Activated naive CD4-positive, alpha-beta T cell treated with anti-CD3 and anti-CD28 coated beads for 36 hours (primary cell): ENCODE measurements at regions not wholly inside any gene's neighbourhood (a gene's known extent, or its start where the extent isn't known, plus 50 kb on each side); places are given as distances from the start of the nearest gene placed in this dataset.
"Not testable (repeated sequence)": the region's sequence is repeated elsewhere in the genome, so short reads cannot be mapped to it uniquely, and the experiment has no call there.

ENCODE experiments used
- CTCF ChIA-PET: fragments of 350-600 bp; sonication (Branson Sonifier 250); formaldehyde crosslinking; loops from one replicate; lab custom pipeline; 2021; ENCODE audit warnings: antibody characterized with exemption; lab: Charles Lee
- DNase-seq: peaks from one replicate; pipeline ENCODE4 v3.0.0-alpha.2; 2020
- H3K27ac Mint-ChIP-seq: one replicate; pipeline ENCODE4 v1.8.0; 2021; ENCODE audit warnings: mild to moderate bottlenecking, mixed read lengths
- H3K27me3 Mint-ChIP-seq: one replicate; pipeline ENCODE4 v1.8.0; 2021; ENCODE audit warnings: low read depth, mixed read lengths
- H3K36me3 Mint-ChIP-seq: one replicate; pipeline ENCODE4 v1.8.0; 2021; ENCODE audit warnings: low read depth, mixed read lengths
- H3K4me1 Mint-ChIP-seq: one replicate; pipeline ENCODE4 v1.8.0; 2021; ENCODE audit warnings: low read depth, mixed read lengths
- H3K4me3 Mint-ChIP-seq: one replicate; pipeline ENCODE4 v1.8.0; 2021; ENCODE audit warnings: mild to moderate bottlenecking, moderate library complexity, mixed read lengths
- H3K9me3 Mint-ChIP-seq: one replicate; pipeline ENCODE4 v1.8.0; 2021; ENCODE audit warnings: mixed read lengths
- intact Hi-C: fragments of 100-400 bp; cut with micrococcal nuclease; formaldehyde crosslinking; loops from one replicate; pipeline ENCODE4 v1.15.1; 2023

GRCh38 chr5:27906931-27907601 lies 868.7 kb upstream of the CDH9 start:
- DNase-seq, result no peak
- H3K27ac Mint-ChIP-seq, result no peak overlapping the region
- intact Hi-C loops, result no loop called here
- no peaks in the 10 kb centered on the region for H3K36me3 Mint-ChIP-seq
- H3K4me1 Mint-ChIP-seq, result no peaks in the 10 kb centered on the region
- peaks cover 6% of the 10 kb centered on the region for H3K9me3 Mint-ChIP-seq
- no peaks in the 10 kb centered on the region for H3K27me3 Mint-ChIP-seq
- CTCF ChIA-PET, result no interaction called here
- H3K4me3 Mint-ChIP-seq, result no peak overlapping the region

- CTCF ChIA-PET, result no interaction called here
- Mint-ChIP-seq H3K4me3 (no peak overlapping the region), H3K36me3 (no peaks in the 10 kb centered on the region), H3K4me1 (no peaks in the 10 kb centered on the region), H3K27ac (no peak overlapping the region), H3K27me3 (no peaks in the 10 kb centered on the region), H3K9me3 (peaks cover 8% of the 10 kb centered on the region)
- intact Hi-C loops, result no loop called here
- no peak for DNase-seq
These were observed 868.1 kb upstream of the CDH9 start for GRCh38 chr5:27906481-27906880.

GRCh38 chr5:27900761-27901160 lies 862.4 kb upstream of the CDH9 start:
- intact Hi-C loops, result no loop called here
- CTCF ChIA-PET, result no interaction called here
- Mint-ChIP-seq H3K27ac (no peak overlapping the region), H3K4me3 (no peak overlapping the region), H3K9me3 (peaks cover 11% of the 10 kb centered on the region), H3K4me1 (no peaks in the 10 kb centered on the region), H3K27me3 (no peaks in the 10 kb centered on the region), H3K36me3 (no peaks in the 10 kb centered on the region)
- no peak for DNase-seq

- Mint-ChIP-seq H3K36me3 (no peaks in the 10 kb centered on the region), H3K4me3 (no peak overlapping the region), H3K27me3 (no peaks in the 10 kb centered on the region), H3K9me3 (peaks cover 22% of the 10 kb centered on the region), H3K27ac (no peak overlapping the region), H3K4me1 (no peaks in the 10 kb centered on the region)
- intact Hi-C loops, result no loop called here
- DNase-seq, result no peak
- CTCF ChIA-PET, result no interaction called here
These were observed 837.7 kb upstream of the CDH9 start for GRCh38 chr5:27876071-27876470.

GRCh38 chr5:27875148-27875547 lies 836.8 kb upstream of the CDH9 start:
- H3K27ac Mint-ChIP-seq, result no peak overlapping the region
- H3K4me3 Mint-ChIP-seq, result no peak overlapping the region
- no peaks in the 10 kb centered on the region for H3K27me3 Mint-ChIP-seq
- intact Hi-C loops, result no loop called here
- H3K9me3 Mint-ChIP-seq, result peaks cover 24% of the 10 kb centered on the region
- H3K4me1 Mint-ChIP-seq, result no peaks in the 10 kb centered on the region
- CTCF ChIA-PET, result no interaction called here
- no peak for DNase-seq
- H3K36me3 Mint-ChIP-seq, result no peaks in the 10 kb centered on the region

GRCh38 chr5:27868292-27868691 lies 829.9 kb upstream of the CDH9 start:
- peaks cover 21% of the 10 kb centered on the region for H3K9me3 Mint-ChIP-seq
- H3K27ac Mint-ChIP-seq, result no peak overlapping the region
- H3K27me3 Mint-ChIP-seq, result no peaks in the 10 kb centered on the region
- DNase-seq, result no peak
- H3K4me3 Mint-ChIP-seq, result no peak overlapping the region
- H3K36me3 Mint-ChIP-seq, result no peaks in the 10 kb centered on the region
- intact Hi-C loops, result no loop called here
- no peaks in the 10 kb centered on the region for H3K4me1 Mint-ChIP-seq
- CTCF ChIA-PET, result no interaction called here

GRCh38 chr5:27855491-27855890 lies 817.1 kb upstream of the CDH9 start:
- H3K4me1 Mint-ChIP-seq, result no peaks in the 10 kb centered on the region
- CTCF ChIA-PET, result no interaction called here

GRCh38 chr5:27854243-27854852 lies 816.0 kb upstream of the CDH9 start:
- DNase-seq, result no peak
- no peak overlapping the region for H3K27ac Mint-ChIP-seq
- H3K4me3 Mint-ChIP-seq, result no peak overlapping the region
- no peaks in the 10 kb centered on the region for H3K4me1 Mint-ChIP-seq
- CTCF ChIA-PET, result no interaction called here
- H3K27me3 Mint-ChIP-seq, result no peaks in the 10 kb centered on the region
- H3K36me3 Mint-ChIP-seq, result no peaks in the 10 kb centered on the region
- peaks cover 20% of the 10 kb centered on the region for H3K9me3 Mint-ChIP-seq
- intact Hi-C loops, result no loop called here

More at GRCh38 chr5:27855491-27855890, 817.1 kb upstream of the CDH9 start:
- no peaks in the 10 kb centered on the region for H3K27me3 Mint-ChIP-seq
- H3K36me3 Mint-ChIP-seq, result no peaks in the 10 kb centered on the region
- H3K9me3 Mint-ChIP-seq, result peaks cover 18% of the 10 kb centered on the region
- no peak for DNase-seq
- intact Hi-C loops, result no loop called here
- H3K27ac Mint-ChIP-seq, result no peak overlapping the region
- no peak overlapping the region for H3K4me3 Mint-ChIP-seq

GRCh38 chr5:27845248-27845647 lies 806.9 kb upstream of the CDH9 start:
- Mint-ChIP-seq H3K27ac (no peak overlapping the region), H3K4me1 (no peaks in the 10 kb centered on the region), H3K27me3 (no peaks in the 10 kb centered on the region), H3K4me3 (no peak overlapping the region), H3K36me3 (no peaks in the 10 kb centered on the region), H3K9me3 (peaks cover 12% of the 10 kb centered on the region)
- intact Hi-C loops, result no loop called here
- DNase-seq, result no peak
- CTCF ChIA-PET, result no interaction called here

GRCh38 chr5:27836704-27837103 lies 798.3 kb upstream of the CDH9 start:
- H3K36me3 Mint-ChIP-seq, H3K27ac Mint-ChIP-seq, H3K27me3 Mint-ChIP-seq, H3K4me1 Mint-ChIP-seq, DNase-seq, H3K4me3 Mint-ChIP-seq, intact Hi-C loops: not testable (repeated sequence)
- H3K9me3 Mint-ChIP-seq, result peaks cover 22% of the 10 kb centered on the region
- CTCF ChIA-PET, result interaction anchor here (0.6 kb wide), 1 partner anchor 307 kb away, joined by 3 read pairs; no protein-coding TSS in a partner anchor

GRCh38 chr5:27832886-27833285 lies 794.5 kb upstream of the CDH9 start:
- CTCF ChIA-PET, result no interaction called here
- peaks cover 19% of the 10 kb centered on the region for H3K9me3 Mint-ChIP-seq

GRCh38 chr5:27830546-27830945 lies 792.2 kb upstream of the CDH9 start:
- H3K36me3 Mint-ChIP-seq, result no peaks in the 10 kb centered on the region
- intact Hi-C loops, result no loop called here
- CTCF ChIA-PET, result interaction anchor here (0.6 kb wide), 1 partner anchor 19 kb away, joined by 3 read pairs; no protein-coding TSS in a partner anchor
- no peak overlapping the region for H3K4me3 Mint-ChIP-seq
- H3K27ac Mint-ChIP-seq, result no peak overlapping the region
- no peak for DNase-seq
- peaks cover 8% of the 10 kb centered on the region for H3K9me3 Mint-ChIP-seq
- H3K27me3 Mint-ChIP-seq, result no peaks in the 10 kb centered on the region
- no peaks in the 10 kb centered on the region for H3K4me1 Mint-ChIP-seq

More at GRCh38 chr5:27832886-27833285, 794.5 kb upstream of the CDH9 start:
- Mint-ChIP-seq H3K4me1 (no peaks in the 10 kb centered on the region), H3K27me3 (no peaks in the 10 kb centered on the region), H3K27ac (no peak overlapping the region), H3K4me3 (no peak overlapping the region), H3K36me3 (no peaks in the 10 kb centered on the region)
- intact Hi-C loops, result no loop called here
- DNase-seq, result no peak

GRCh38 chr5:27821681-27822080 lies 783.3 kb upstream of the CDH9 start:
- no peak overlapping the region for H3K4me3 Mint-ChIP-seq
- no peaks in the 10 kb centered on the region for H3K27me3 Mint-ChIP-seq
- H3K4me1 Mint-ChIP-seq, result no peaks in the 10 kb centered on the region
- no peak for DNase-seq
- CTCF ChIA-PET, result no interaction called here
- H3K27ac Mint-ChIP-seq, result no peak overlapping the region
- peaks cover 3% of the 10 kb centered on the region for H3K9me3 Mint-ChIP-seq
- intact Hi-C loops, result no loop called here
- no peaks in the 10 kb centered on the region for H3K36me3 Mint-ChIP-seq
